CD14-positive monocyte (primary cell): ENCODE measurements at regions not wholly inside any gene's neighbourhood (a gene's known extent, or its start where the extent isn't known, plus 50 kb on each side); places are given as distances from the start of the nearest gene placed in this dataset.

Experiments
- DNase-seq, 3 donors: peaks; one replicate each; pipeline ENCODE4 v3.0.0-alpha.2; 2011 to 2022
- H2AFZ ChIP-seq: 2 replicates; pipeline ENCODE4 v1.6.0; 2012; ENCODE audit warnings: mild to moderate bottlenecking, low read depth, low read length, inconsistent platforms; ENCODE audit not compliant: insufficient read depth, poor library complexity, severe bottlenecking
- H3K27ac ChIP-seq, 2 donors: 1 replicate in 1 of 2; 2 replicates in 1 of 2; pipeline ENCODE4 v1.5.1; 2012 to 2013; ENCODE audit warnings: low read length in 2 of 2, control low read depth in 1 of 2, inconsistent platforms in 1 of 2, low read depth in 1 of 2, mild to moderate bottlenecking in 1 of 2
- H3K27me3 ChIP-seq, 2 donors: one replicate each; pipeline versions ENCODE4 v1.6.0 to v1.6.1; 2011 to 2013; ENCODE audit warnings: low read length in 2 of 2; ENCODE audit not compliant: control insufficient read depth in 2 of 2, insufficient read depth in 2 of 2
- H3K36me3 ChIP-seq, 2 donors: replicated peaks in 1 of 2; 1 replicate in 1 of 2; 2 replicates in 1 of 2; pipeline versions ENCODE4 v1.5.1 to v1.6.1; 2012 to 2013; ENCODE audit warnings: low read length in 2 of 2, control low read depth in 1 of 2, inconsistent platforms in 1 of 2, mild to moderate bottlenecking in 1 of 2; ENCODE audit not compliant: insufficient read depth in 2 of 2, control insufficient read depth in 1 of 2
- H3K4me1 ChIP-seq, 2 donors: 1 replicate in 1 of 2; 2 replicates in 1 of 2; pipeline versions ENCODE4 v1.5.1 to v1.6.1; 2012 to 2013; ENCODE audit warnings: low read length in 2 of 2, control low read depth in 1 of 2, inconsistent platforms in 1 of 2, mild to moderate bottlenecking in 1 of 2, moderate library complexity in 1 of 2; ENCODE audit not compliant: insufficient read depth in 2 of 2, control insufficient read depth in 1 of 2
- H3K4me2 ChIP-seq: replicated peaks from 2 replicates; pipeline ENCODE3; 2012; ENCODE audit warnings: low read length, moderate library complexity, mild to moderate bottlenecking; ENCODE audit not compliant: poor library complexity, severe bottlenecking; ENCODE audit errors: extremely low read depth
- H3K4me3 ChIP-seq, 3 experiments: fragments of 200-600 bp in 1 of 3; sonication (generic) in 1 of 3; replicated peaks in 1 of 3; 1 replicate in 2 of 3; 2 replicates in 1 of 3; pipeline ENCODE4 v1.5.1; 2011 to 2013; ENCODE audit warnings: low read length in 3 of 3, mild to moderate bottlenecking in 3 of 3, control low read depth in 2 of 3, low read depth in 2 of 3, inconsistent platforms in 1 of 3, moderate library complexity in 1 of 3
- H3K79me2 ChIP-seq: 2 replicates; pipeline ENCODE4 v1.6.0; 2012; ENCODE audit warnings: mild to moderate bottlenecking, control low read depth, inconsistent platforms, low read length, moderate library complexity; ENCODE audit not compliant: insufficient read depth
- H3K9ac ChIP-seq: 2 replicates; pipeline ENCODE4 v1.6.0; 2017; ENCODE audit warnings: low read length, mild to moderate bottlenecking; ENCODE audit not compliant: insufficient read depth, poor library complexity, severe bottlenecking
- H3K9me3 ChIP-seq, 2 donors: replicated peaks in 1 of 2; 1 replicate in 1 of 2; 2 replicates in 1 of 2; pipeline versions ENCODE4 v1.5.1 to v1.6.1; 2012 to 2013; ENCODE audit warnings: low read length in 2 of 2, control low read depth in 1 of 2; ENCODE audit not compliant: control insufficient read depth in 1 of 2, insufficient read depth in 1 of 2
- H4K20me1 ChIP-seq: 2 replicates; pipeline ENCODE4 v1.6.0; 2012; ENCODE audit warnings: mild to moderate bottlenecking, low read length, control low read depth, moderate library complexity; ENCODE audit not compliant: insufficient read depth
- H3K27ac Mint-ChIP-seq, 7 donors: one replicate each; pipeline ENCODE4 v1.8.0; 2020; ENCODE audit warnings: mild to moderate bottlenecking in 7 of 7, mixed read lengths in 7 of 7, moderate library complexity in 6 of 7, inconsistent platforms in 2 of 7
- H3K27me3 Mint-ChIP-seq, 3 donors: one replicate each; pipeline ENCODE4 v1.8.0; 2021 to 2022; ENCODE audit warnings: low read depth in 3 of 3, mild to moderate bottlenecking in 3 of 3, mixed read lengths in 3 of 3, moderate library complexity in 3 of 3, inconsistent platforms in 1 of 3
- H3K36me3 Mint-ChIP-seq, 2 donors: one replicate each; pipeline ENCODE4 v1.8.0; 2020; ENCODE audit warnings: mixed read lengths in 2 of 2, inconsistent platforms in 1 of 2, mild to moderate bottlenecking in 1 of 2
- H3K4me1 Mint-ChIP-seq: one replicate; pipeline ENCODE4 v1.8.0; 2020; ENCODE audit warnings: mild to moderate bottlenecking, mixed read lengths
- H3K4me3 Mint-ChIP-seq, 2 donors: one replicate each; pipeline ENCODE4 v1.8.0; 2020; ENCODE audit warnings: mild to moderate bottlenecking in 2 of 2, mixed read lengths in 2 of 2, moderate library complexity in 1 of 2
- H3K9me3 Mint-ChIP-seq, 7 donors: one replicate each; pipeline ENCODE4 v1.8.0; 2020 to 2022; ENCODE audit warnings: mixed read lengths in 7 of 7, mild to moderate bottlenecking in 6 of 7, moderate library complexity in 6 of 7, inconsistent platforms in 2 of 7
- CTCF ChIP-seq: fragments of 200-600 bp; IDR thresholded peaks from one replicate; pipeline ENCODE4 v1.8.0; 2022; ENCODE audit warnings: antibody characterized with exemption, mild to moderate bottlenecking
- WGBS: methylation state at CpG from one replicate; pipeline ENCODE4 v1.1.5; 2013; ENCODE audit warnings: missing lambda C conversion rate; ENCODE audit not compliant: insufficient coverage; 5-methylcytosine and 5-hydroxymethylcytosine counted together
- intact Hi-C, 2 donors: fragments of 100-400 bp; cut with micrococcal nuclease; formaldehyde crosslinking; loops; one replicate each; pipeline versions ENCODE4 v1.15.0 to v1.15.1; 2023

- no peaks in the 10 kb centered on the region for H3K4me1 Mint-ChIP-seq
- H3K9me3 Mint-ChIP-seq = no peaks in the 10 kb centered on the region
- Histone ChIP-seq H3K4me1 (no peaks in the 10 kb centered on the region), H3K4me2 (no peak overlapping the region), H3K9me3 (no peaks in the 10 kb centered on the region), H3K27me3 (no peaks in the 10 kb centered on the region), H3K36me3 (no peaks in the 10 kb centered on the region), H3K9ac (no peak overlapping the region), H4K20me1 (no peaks in the 10 kb centered on the region), H3K27ac (no peak overlapping the region), H3K4me3 (no peak overlapping the region), H3K79me2 (no peaks in the 10 kb centered on the region), H2AFZ (no peak overlapping the region)
- 91% methylated on average over 8 of the region's 11 CpGs for WGBS
- no peak overlapping the region for H3K4me3 Mint-ChIP-seq
- H3K27me3 Mint-ChIP-seq = peaks cover 4 to 8% (median 4%) of the 10 kb centered on the region in 3 donors
- no peak overlapping the region for H3K27ac Mint-ChIP-seq
- intact Hi-C loops = no loop called here
- H3K36me3 Mint-ChIP-seq = no peaks in the 10 kb centered on the region
- TF ChIP-seq CTCF = no peak
- no peak for DNase-seq
Observed at GRCh38 chr11:134866981-134867675, 455.1 kb upstream of the B3GAT1 start.

GRCh38 chr11:134866215-134866614, 454.2 kb upstream of the B3GAT1 start:
- Mint-ChIP-seq H3K4me3 (no peak overlapping the region), H3K36me3 (no peaks in the 10 kb centered on the region), H3K9me3 (no peaks in the 10 kb centered on the region), H3K27me3 (peaks cover 4 to 8% (median 4%) of the 10 kb centered on the region in 3 donors), H3K27ac (no peak overlapping the region), H3K4me1 (no peaks in the 10 kb centered on the region)
- TF ChIP-seq CTCF = no peak
- Histone ChIP-seq H3K9me3 (no peaks in the 10 kb centered on the region), H4K20me1 (no peaks in the 10 kb centered on the region), H3K4me1 (no peaks in the 10 kb centered on the region), H3K27me3 (no peaks in the 10 kb centered on the region), H3K79me2 (no peaks in the 10 kb centered on the region), H3K4me2 (no peak overlapping the region), H3K9ac (no peak overlapping the region), H3K27ac (no peak overlapping the region), H3K4me3 (no peak overlapping the region), H3K36me3 (no peaks in the 10 kb centered on the region), H2AFZ (no peak overlapping the region)
- intact Hi-C loops = no loop called here
- WGBS = 67% methylated on average over 6 of the region's 6 CpGs
- no peak for DNase-seq
